GM12878 (cell line): ENCODE measurements at regions not wholly inside any gene's neighbourhood (a gene's known extent, or its start where the extent isn't known, plus 50 kb on each side); places are given as distances from the start of the nearest gene placed in this dataset.

Source experiments
- BCL3 ChIP-seq: IDR thresholded peaks from 2 replicates; pipeline ENCODE4 v1.6.1; 2011; ENCODE audit warnings: borderline replicate concordance, low read depth, mild to moderate bottlenecking, moderate library complexity, low read length; ENCODE audit not compliant: insufficient read depth, poor library complexity, severe bottlenecking
- CREB1 ChIP-seq: IDR thresholded peaks from 2 replicates; pipeline ENCODE4 v1.6.1; 2012; ENCODE audit warnings: low read depth, mild to moderate bottlenecking, inconsistent platforms
- EGR1 ChIP-seq, 2 experiments: IDR thresholded peaks; 1 replicate in 1 of 2; 2 replicates in 1 of 2; pipeline ENCODE4 v1.6.1; 2011 to 2012; ENCODE audit warnings: low read depth in 2 of 2, low read length in 2 of 2, borderline replicate concordance in 1 of 2, mild to moderate bottlenecking in 1 of 2, moderate library complexity in 1 of 2
- EZH2 ChIP-seq: IDR thresholded peaks from 2 replicates; pipeline ENCODE4 v1.6.1; 2012; ENCODE audit warnings: low read depth, mild to moderate bottlenecking, control low read depth, inconsistent platforms, low read length, borderline replicate concordance; ENCODE audit not compliant: control insufficient read depth
- POLR2AphosphoS5 ChIP-seq: IDR thresholded peaks from 2 replicates; pipeline ENCODE4 v1.6.1; 2011; ENCODE audit warnings: mild to moderate bottlenecking, low read length, inconsistent platforms
- RAD51 ChIP-seq: fragments of 450-650 bp; IDR thresholded peaks from 2 replicates; pipeline ENCODE4 v1.6.1; 2016; ENCODE audit warnings: moderate library complexity, mild to moderate bottlenecking, inconsistent platforms
- SPI1 ChIP-seq: IDR thresholded peaks from 2 replicates; pipeline ENCODE4 v1.6.1; 2011; ENCODE audit warnings: low read depth, mild to moderate bottlenecking, low read length, moderate library complexity, borderline replicate concordance; ENCODE audit not compliant: insufficient read depth
- STAT1 ChIP-seq: fragments of 450-650 bp; conservative IDR thresholded peaks from 2 replicates; pipeline ENCODE4 v1.6.1; 2014; ENCODE audit warnings: antibody characterized with exemption, mild to moderate bottlenecking
- ZNF274 ChIP-seq: IDR thresholded peaks from one replicate; pipeline ENCODE4 v1.8.0; 2011; ENCODE audit not compliant: insufficient read length, insufficient read depth

GRCh38 chr10:128952856-128953255 is 514.2 kb upstream of the MGMT start:
- TF ChIP-seq ZNF274 (no peak), CREB1 (no peak), RAD51 (no peak), EGR1 (IDR thresholded peaks at IDR 0.05; ENCODE audit: borderline replicate concordance in 1 of 2, low read depth in 2 of 2, low read length in 2 of 2) (no peak), POLR2AphosphoS5 (no peak), EZH2 (no peak), STAT1 (no peak), BCL3 (no peak), SPI1 (no peak)
